GM12865 (cell line): ENCODE measurements at regions not wholly inside any gene's neighbourhood (a gene's known extent, or its start where the extent isn't known, plus 50 kb on each side); places are given as distances from the start of the nearest gene placed in this dataset.

Source experiments
- DNase-seq: peaks from one replicate; pipeline ENCODE4 v3.0.0; 2010; ENCODE audit warnings: low read depth
- H3K4me3 ChIP-seq: 2 replicates; pipeline ENCODE4 v1.5.1; 2011; ENCODE audit warnings: mild to moderate bottlenecking, low read depth, low read length, control low read depth
- TF ChIP-seq, protein P1 (sequence below): IDR thresholded peaks from 2 replicates; pipeline ENCODE4 v1.5.1; 2011; ENCODE audit warnings: low read length, control low read depth, low read depth, inconsistent platforms; ENCODE audit not compliant: insufficient read depth; ENCODE audit errors: missing control alignments

DNA sequence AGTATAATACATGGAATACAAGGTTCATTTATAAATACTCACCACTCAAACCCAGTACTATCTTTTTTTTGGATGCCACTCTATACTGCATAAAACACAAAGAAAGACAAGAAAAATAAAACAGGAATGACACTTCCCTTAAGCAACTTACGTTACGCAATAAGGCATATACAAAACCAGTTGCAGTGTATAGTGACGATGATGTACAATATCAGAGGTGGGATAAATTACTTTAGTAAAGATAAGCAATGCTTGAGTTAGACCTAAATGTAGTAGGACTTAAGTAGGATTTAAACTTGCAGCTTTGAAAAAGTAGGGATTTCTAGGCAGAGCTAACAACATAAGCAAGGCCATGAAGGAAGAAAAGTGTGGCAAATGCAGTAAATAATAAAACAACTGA lies 374.9 kb downstream of the SPRY2 start:
- TF ChIP-seq, protein P1, sequence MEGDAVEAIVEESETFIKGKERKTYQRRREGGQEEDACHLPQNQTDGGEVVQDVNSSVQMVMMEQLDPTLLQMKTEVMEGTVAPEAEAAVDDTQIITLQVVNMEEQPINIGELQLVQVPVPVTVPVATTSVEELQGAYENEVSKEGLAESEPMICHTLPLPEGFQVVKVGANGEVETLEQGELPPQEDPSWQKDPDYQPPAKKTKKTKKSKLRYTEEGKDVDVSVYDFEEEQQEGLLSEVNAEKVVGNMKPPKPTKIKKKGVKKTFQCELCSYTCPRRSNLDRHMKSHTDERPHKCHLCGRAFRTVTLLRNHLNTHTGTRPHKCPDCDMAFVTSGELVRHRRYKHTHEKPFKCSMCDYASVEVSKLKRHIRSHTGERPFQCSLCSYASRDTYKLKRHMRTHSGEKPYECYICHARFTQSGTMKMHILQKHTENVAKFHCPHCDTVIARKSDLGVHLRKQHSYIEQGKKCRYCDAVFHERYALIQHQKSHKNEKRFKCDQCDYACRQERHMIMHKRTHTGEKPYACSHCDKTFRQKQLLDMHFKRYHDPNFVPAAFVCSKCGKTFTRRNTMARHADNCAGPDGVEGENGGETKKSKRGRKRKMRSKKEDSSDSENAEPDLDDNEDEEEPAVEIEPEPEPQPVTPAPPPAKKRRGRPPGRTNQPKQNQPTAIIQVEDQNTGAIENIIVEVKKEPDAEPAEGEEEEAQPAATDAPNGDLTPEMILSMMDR, result no peak
- no peak for DNase-seq
- H3K4me3 ChIP-seq, result no peak overlapping the region

DNA sequence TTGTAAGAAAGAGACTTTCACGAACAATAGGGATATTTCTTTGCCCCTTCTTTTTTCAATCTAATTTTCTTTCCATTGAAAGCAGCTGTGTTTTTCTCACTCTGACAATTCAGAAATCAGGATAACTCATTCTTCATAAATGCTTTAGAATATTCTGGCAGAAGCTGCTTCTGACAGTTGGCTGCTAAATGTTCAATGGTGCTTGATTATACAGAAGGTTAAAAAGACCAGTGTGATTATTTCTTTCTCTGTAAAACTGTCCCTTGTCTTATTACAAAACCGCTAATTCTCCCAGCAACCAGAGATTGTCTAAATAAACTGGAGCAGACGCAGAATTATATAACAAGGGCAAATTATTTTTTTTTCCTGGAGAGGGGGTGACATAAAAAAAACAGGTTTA lies 394.4 kb downstream of the SPRY2 start:
- DNase-seq, result no peak
- TF ChIP-seq, protein P1, result no peak
- no peak overlapping the region for H3K4me3 ChIP-seq

DNA sequence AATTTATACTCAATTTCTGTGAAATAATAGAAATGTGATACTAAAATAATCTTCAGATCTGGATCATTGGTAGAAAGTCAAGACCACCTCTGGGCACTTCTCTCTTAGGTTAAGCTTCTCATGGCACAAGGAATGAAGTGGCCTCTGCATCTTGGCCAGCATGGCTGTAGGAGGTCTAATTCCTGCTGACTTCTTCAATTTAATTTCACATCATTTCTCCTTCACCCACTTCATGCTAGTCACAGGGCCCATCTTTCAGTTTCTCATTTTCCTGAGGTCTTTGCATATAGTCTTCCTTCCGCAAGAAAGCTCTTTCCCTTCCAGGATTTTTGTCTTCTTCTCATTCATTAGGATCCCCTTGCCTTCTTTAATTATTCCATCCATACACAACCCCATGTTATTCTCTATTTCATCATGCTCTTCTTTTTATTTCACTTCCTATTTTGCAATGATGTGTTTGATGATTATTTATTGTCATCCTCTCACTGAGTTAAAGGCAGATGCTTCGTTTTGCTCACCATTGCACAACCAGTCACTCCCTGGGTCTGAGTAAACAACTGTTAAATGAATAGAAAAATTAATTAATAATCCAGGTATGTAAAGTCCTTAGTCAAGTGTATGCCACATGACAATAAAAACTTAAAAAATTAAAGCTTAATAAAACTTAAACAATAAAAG lies 397.4 kb downstream of the SPRY2 start:
- DNase-seq, result no peak
- H3K4me3 ChIP-seq, result no peak overlapping the region
- TF ChIP-seq, protein P1, result no peak

DNA sequence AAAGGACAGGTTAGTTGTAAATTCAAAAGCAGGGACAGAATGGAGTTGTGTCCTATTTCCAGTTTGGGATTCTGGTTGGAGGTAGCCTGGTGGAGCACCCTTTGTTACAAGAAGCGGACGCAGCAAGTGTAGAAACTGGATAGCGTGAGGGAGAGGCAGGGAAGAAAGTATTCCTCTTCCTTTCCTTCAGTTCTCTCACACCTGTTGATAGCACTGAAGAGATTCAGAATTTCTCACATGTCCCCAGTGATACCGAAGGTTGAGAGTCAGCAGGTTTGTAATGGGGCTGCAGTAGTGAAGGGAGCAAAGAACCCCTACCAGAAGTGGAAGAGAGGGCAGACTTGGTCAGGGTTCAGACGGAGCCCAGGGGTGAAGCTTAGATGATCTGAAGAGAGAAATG lies 399.2 kb downstream of the SPRY2 start:
- H3K4me3 ChIP-seq, result no peak overlapping the region
- TF ChIP-seq, protein P1, result no peak
- no peak for DNase-seq

DNA sequence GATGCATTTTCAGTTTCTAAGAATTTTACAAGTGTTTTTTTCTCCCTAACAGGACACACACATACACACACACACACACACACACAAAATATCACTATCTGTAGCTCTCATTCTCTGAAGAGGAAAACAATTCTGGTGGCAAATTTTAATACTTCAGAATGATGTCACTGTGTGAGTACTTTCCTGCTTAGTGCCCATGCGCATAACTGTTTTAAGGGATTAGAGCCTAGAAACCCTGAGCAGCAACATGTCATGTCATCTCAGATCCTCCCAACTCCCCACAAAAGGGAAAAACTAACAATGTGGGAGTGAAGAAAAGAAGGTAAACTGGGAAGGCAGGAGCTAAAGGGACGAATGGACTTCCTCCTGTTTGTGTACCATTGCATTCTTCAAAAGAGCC lies 401.2 kb downstream of the SPRY2 start:
- TF ChIP-seq, protein P1, result no peak
- no peak for DNase-seq

DNA sequence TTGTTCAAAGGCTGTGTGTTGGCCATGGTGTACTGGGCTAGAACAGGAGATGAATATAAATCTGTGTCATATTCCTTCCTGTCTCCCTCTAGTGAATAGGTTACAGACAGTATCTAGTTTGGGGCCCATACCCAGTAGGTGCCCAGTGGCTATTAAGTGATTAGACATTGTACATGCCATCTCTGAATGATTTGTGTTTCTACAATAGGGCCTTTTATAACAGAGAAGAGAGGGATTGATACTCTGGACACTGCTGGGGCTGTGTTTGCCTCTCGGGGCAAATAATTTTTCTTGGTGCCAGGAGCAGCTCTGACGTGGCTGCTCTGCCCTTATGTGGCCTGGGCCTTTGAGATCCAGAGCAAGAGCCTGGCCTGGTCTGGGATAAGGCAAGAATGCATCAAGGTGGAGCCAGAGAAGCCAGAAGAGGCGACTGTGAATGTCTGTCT lies 403.1 kb downstream of the SPRY2 start:
- TF ChIP-seq, protein P1, result no peak
- no peak for DNase-seq
- H3K4me3 ChIP-seq, result no peak overlapping the region

More for the DNA sequence above, 401.2 kb downstream of the SPRY2 start:
- no peak overlapping the region for H3K4me3 ChIP-seq

DNA sequence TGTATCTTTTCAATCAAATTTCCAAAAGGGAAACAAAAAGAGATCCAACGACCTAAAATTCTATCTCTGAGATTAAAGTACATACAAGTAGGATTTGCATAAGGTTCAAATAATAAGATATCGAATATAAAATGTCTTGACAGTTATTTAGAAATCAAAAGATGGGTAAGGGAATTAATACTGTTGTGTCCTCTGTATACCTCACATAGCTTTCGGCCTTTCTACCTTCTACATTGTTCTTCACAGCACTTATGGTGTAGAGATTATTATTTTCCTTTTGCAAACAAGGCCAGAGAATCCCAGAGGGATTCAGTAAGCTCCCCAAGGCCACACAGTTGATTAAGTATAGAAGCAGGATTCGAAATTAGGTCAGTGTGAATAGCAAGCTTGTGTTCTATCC lies 403.6 kb downstream of the SPRY2 start:
- DNase-seq, result no peak
- TF ChIP-seq, protein P1, result no peak
- no peak overlapping the region for H3K4me3 ChIP-seq
